ENCODE measurements at regions not wholly inside any gene's neighbourhood (a gene's known extent, or its start where the extent isn't known, plus 50 kb on each side); places are given as distances from the start of the nearest gene placed in this dataset.

GRCh38 chr5:35484241-35484640 is 133.4 kb upstream of the SPEF2 start:
- Histone ChIP-seq H3K27ac (no peak overlapping the region), H3K36me3 (replicated peaks) (no peaks in the 10 kb centered on the region)
- in situ Hi-C loops (cut with HindIII; ENCODE audit: low pct_ligation_motif_present, low sequenced_read_pairs) = no loop called here

GRCh38 chr5:35483780-35484179 is 133.9 kb upstream of the SPEF2 start:
- Histone ChIP-seq H3K27me3 (replicated peaks) (no peaks in the 10 kb centered on the region), H3K27ac (no peak overlapping the region), H3K4me3 (ENCODE audit: low read depth, low read length) (no peak overlapping the region), H3K36me3 (replicated peaks) (no peaks in the 10 kb centered on the region)
- DNase-seq = no peak
- in situ Hi-C loops (cut with HindIII; ENCODE audit: low pct_ligation_motif_present, low sequenced_read_pairs) = no loop called here
- TF ChIP-seq CTCF (IDR thresholded peaks at IDR 0.05; ENCODE audit: low read depth, low read length, missing control alignments) = no peak

More at GRCh38 chr5:35484241-35484640, 133.4 kb upstream of the SPEF2 start:
- no peak for TF ChIP-seq CTCF (IDR thresholded peaks at IDR 0.05; ENCODE audit: low read depth, low read length, missing control alignments)
- DNase-seq = no peak
- H3K27me3 ChIP-seq (replicated peaks) = no peaks in the 10 kb centered on the region
- no peak overlapping the region for H3K4me3 ChIP-seq (ENCODE audit: low read depth, low read length)

- no peaks in the 10 kb centered on the region for H3K36me3 ChIP-seq (replicated peaks)
- no peak overlapping the region for H3K4me3 ChIP-seq (ENCODE audit: low read depth, low read length)
- no peaks in the 10 kb centered on the region for H3K27me3 ChIP-seq (replicated peaks)
- no peak overlapping the region for H3K27ac ChIP-seq
- no peak for TF ChIP-seq CTCF (IDR thresholded peaks at IDR 0.05; ENCODE audit: low read depth, low read length, missing control alignments)
- in situ Hi-C loops (cut with HindIII; ENCODE audit: low pct_ligation_motif_present, low sequenced_read_pairs) = no loop called here
- DNase-seq = no peak
Measured at GRCh38 chr5:35483191-35483590, 134.5 kb upstream of the SPEF2 start.

GRCh38 chr5:35482167-35482755 is 135.4 kb upstream of the SPEF2 start:
- in situ Hi-C loops (cut with HindIII; ENCODE audit: low pct_ligation_motif_present, low sequenced_read_pairs) = no loop called here
- Histone ChIP-seq H3K4me3 (ENCODE audit: low read depth, low read length) (no peak overlapping the region), H3K27ac (no peak overlapping the region), H3K36me3 (replicated peaks) (no peaks in the 10 kb centered on the region), H3K27me3 (replicated peaks) (no peaks in the 10 kb centered on the region)
- TF ChIP-seq CTCF (IDR thresholded peaks at IDR 0.05; ENCODE audit: low read depth, low read length, missing control alignments) = no peak
- no peak for DNase-seq

GRCh38 chr5:35478856-35479682 is 138.6 kb upstream of the SPEF2 start:
- DNase-seq = no peak
- Histone ChIP-seq H3K27ac (peak overlapping the region; percentile 28), H3K27me3 (replicated peaks) (no peaks in the 10 kb centered on the region), H3K36me3 (replicated peaks) (no peaks in the 10 kb centered on the region), H3K4me3 (ENCODE audit: low read depth, low read length) (peak overlapping the region; percentile 44)
- TF ChIP-seq CTCF (IDR thresholded peaks at IDR 0.05; ENCODE audit: low read depth, low read length, missing control alignments) = no peak
- in situ Hi-C loops (cut with HindIII; ENCODE audit: low pct_ligation_motif_present, low sequenced_read_pairs) = no loop called here
